ENCODE measurements at regions not wholly inside any gene's neighbourhood (a gene's known extent, or its start where the extent isn't known, plus 50 kb on each side); places are given as distances from the start of the nearest gene placed in this dataset.

GRCh38 chr3:139136469-139137202 is 91.9 kb upstream of the PRR23C start:
- TF ChIP-seq RFX5 (IDR thresholded peaks at IDR 0.05; ENCODE audit: low read depth, low read length) = no peak
- TF ChIP-seq CTCF (conservative IDR thresholded peaks at IDR 0.05; ENCODE audit: low read depth, low read length) = no peak
- no peak for TF ChIP-seq ELK1 (IDR thresholded peaks at IDR 0.05; ENCODE audit: borderline replicate concordance, low read depth, low read length)
- no peak for TF ChIP-seq MXI1 (IDR thresholded peaks at IDR 0.05; ENCODE audit: borderline replicate concordance, low read depth, low read length)
- TF ChIP-seq POLR2A (IDR thresholded peaks at IDR 0.05; ENCODE audit: low read depth, low read length) = no peak
- no peak for TF ChIP-seq USF2 (IDR thresholded peaks at IDR 0.05; ENCODE audit: low read depth, low read length)
- TF ChIP-seq NFE2L2 (IDR thresholded peaks at IDR 0.05; ENCODE audit: low read depth, low read length) = no peak

All from IMR-90 (cell line).